Mesenchymal stem cell (in vitro differentiated cells and primary cell): ENCODE measurements at regions not wholly inside any gene's neighbourhood (a gene's known extent, or its start where the extent isn't known, plus 50 kb on each side); places are given as distances from the start of the nearest gene placed in this dataset.
A peak's percentile ranks its signal among the peaks of the same experiment; 100 is the strongest.
"Not testable (repeated sequence)": the region's sequence is repeated elsewhere in the genome, so short reads cannot be mapped to it uniquely, and the experiment has no call there.

Source experiments
- DNase-seq: peaks from one replicate; pipeline ENCODE4 v3.0.0-alpha.2; 2013
- H2AFZ ChIP-seq: one replicate; pipeline ENCODE4 v1.6.1; 2013; ENCODE audit warnings: low read depth, mild to moderate bottlenecking, control low read depth, inconsistent platforms, low read length, moderate library complexity
- H2AK5ac ChIP-seq: 2 replicates; pipeline ENCODE4 v1.6.1; 2013; ENCODE audit warnings: low read length, moderate library complexity, mild to moderate bottlenecking, inconsistent platforms; ENCODE audit not compliant: severe bottlenecking
- H2BK120ac ChIP-seq: one replicate; pipeline ENCODE4 v1.6.1; 2013; ENCODE audit warnings: low read depth, mild to moderate bottlenecking, inconsistent platforms, low read length, moderate library complexity
- H2BK12ac ChIP-seq, 2 experiments: one replicate each; pipeline ENCODE4 v1.6.1; 2013; ENCODE audit warnings: inconsistent platforms in 2 of 2, low read length in 2 of 2, mild to moderate bottlenecking in 2 of 2, moderate library complexity in 2 of 2, control low read depth in 1 of 2
- H2BK15ac ChIP-seq: one replicate; pipeline ENCODE4 v1.6.1; 2013; ENCODE audit warnings: mild to moderate bottlenecking, low read depth, inconsistent platforms; ENCODE audit not compliant: poor library complexity, severe bottlenecking
- H2BK5ac ChIP-seq: 2 replicates; pipeline ENCODE4 v1.6.1; 2013; ENCODE audit warnings: low read depth, mild to moderate bottlenecking, low read length, control low read depth, inconsistent platforms; ENCODE audit not compliant: poor library complexity, severe bottlenecking
- H3K14ac ChIP-seq, 2 experiments: one replicate each; pipeline ENCODE4 v1.6.1; 2013; ENCODE audit warnings: inconsistent platforms in 2 of 2, low read length in 2 of 2, control low read depth in 1 of 2, mild to moderate bottlenecking in 1 of 2, moderate library complexity in 1 of 2
- H3K18ac ChIP-seq, 2 experiments: one replicate each; pipeline ENCODE4 v1.6.1; 2013; ENCODE audit warnings: inconsistent platforms in 2 of 2, low read length in 2 of 2, control low read depth in 1 of 2, low read depth in 1 of 2, mild to moderate bottlenecking in 1 of 2
- H3K23ac ChIP-seq, 2 experiments: one replicate each; pipeline ENCODE4 v1.6.1; 2013; ENCODE audit warnings: inconsistent platforms in 2 of 2, low read length in 2 of 2, mild to moderate bottlenecking in 2 of 2, moderate library complexity in 2 of 2, control low read depth in 1 of 2
- H3K27ac ChIP-seq: 2 replicates; pipeline ENCODE4 v1.5.1; 2013; ENCODE audit warnings: mild to moderate bottlenecking, moderate library complexity, low read length, control low read depth, inconsistent platforms; ENCODE audit not compliant: poor library complexity, severe bottlenecking
- H3K27me3 ChIP-seq, 2 experiments: 2 replicates each; pipeline versions ENCODE4 v1.6.1 to v1.7.0; 2013; ENCODE audit warnings: low read length in 2 of 2, mild to moderate bottlenecking in 2 of 2, moderate library complexity in 2 of 2, control low read depth in 1 of 2, inconsistent platforms in 1 of 2; ENCODE audit not compliant: control insufficient read depth in 1 of 2, insufficient read depth in 1 of 2
- H3K36me3 ChIP-seq, 2 experiments: 2 replicates each; pipeline versions ENCODE4 v1.6.1 to v1.7.0; 2013; ENCODE audit warnings: low read length in 2 of 2, control low read depth in 1 of 2, inconsistent platforms in 1 of 2, low read depth in 1 of 2, mild to moderate bottlenecking in 1 of 2; ENCODE audit not compliant: insufficient read depth in 2 of 2, control insufficient read depth in 1 of 2
- H3K4ac ChIP-seq, 2 experiments: one replicate each; pipeline ENCODE4 v1.6.1; 2013; ENCODE audit warnings: inconsistent platforms in 2 of 2, low read length in 2 of 2, mild to moderate bottlenecking in 2 of 2, moderate library complexity in 2 of 2, control low read depth in 1 of 2, low read depth in 1 of 2
- H3K4me1 ChIP-seq: 2 replicates; pipeline ENCODE4 v1.6.1; 2013; ENCODE audit warnings: low read depth, low read length, control low read depth; ENCODE audit not compliant: control insufficient read depth, insufficient read depth
- H3K4me2 ChIP-seq: 2 replicates; pipeline ENCODE4 v1.6.1; 2013; ENCODE audit warnings: low read length, mild to moderate bottlenecking, inconsistent platforms; ENCODE audit not compliant: poor library complexity, severe bottlenecking
- H3K4me3 ChIP-seq, 2 experiments: 2 replicates each; pipeline versions ENCODE4 v1.5.1 to v1.7.0; 2013; ENCODE audit warnings: low read length in 2 of 2, mild to moderate bottlenecking in 2 of 2, control low read depth in 1 of 2, low read depth in 1 of 2; ENCODE audit not compliant: insufficient read depth in 1 of 2
- H3K79me1 ChIP-seq: replicated peaks from 2 replicates; pipeline ENCODE4 v1.6.1; 2013; ENCODE audit warnings: mild to moderate bottlenecking, control low read depth, low read length, inconsistent platforms; ENCODE audit not compliant: poor library complexity, severe bottlenecking
- H3K9ac ChIP-seq: 2 replicates; pipeline ENCODE4 v1.7.0; 2013; ENCODE audit warnings: mild to moderate bottlenecking, low read length, moderate library complexity
- H3K9me3 ChIP-seq: 2 replicates; pipeline ENCODE4 v1.7.0; 2013; ENCODE audit warnings: mild to moderate bottlenecking, low read length; ENCODE audit not compliant: control insufficient read depth
- H4K8ac ChIP-seq: one replicate; pipeline ENCODE4 v1.6.1; 2013; ENCODE audit warnings: inconsistent platforms, mild to moderate bottlenecking, low read length, moderate library complexity
- H4K91ac ChIP-seq: one replicate; pipeline ENCODE4 v1.6.1; 2013; ENCODE audit warnings: mild to moderate bottlenecking, low read length, inconsistent platforms
- WGBS: methylation state at CpG from one replicate; pipeline ENCODE4 v1.1.7; 2013; ENCODE audit warnings: mixed read lengths; 5-methylcytosine and 5-hydroxymethylcytosine counted together

DNA sequence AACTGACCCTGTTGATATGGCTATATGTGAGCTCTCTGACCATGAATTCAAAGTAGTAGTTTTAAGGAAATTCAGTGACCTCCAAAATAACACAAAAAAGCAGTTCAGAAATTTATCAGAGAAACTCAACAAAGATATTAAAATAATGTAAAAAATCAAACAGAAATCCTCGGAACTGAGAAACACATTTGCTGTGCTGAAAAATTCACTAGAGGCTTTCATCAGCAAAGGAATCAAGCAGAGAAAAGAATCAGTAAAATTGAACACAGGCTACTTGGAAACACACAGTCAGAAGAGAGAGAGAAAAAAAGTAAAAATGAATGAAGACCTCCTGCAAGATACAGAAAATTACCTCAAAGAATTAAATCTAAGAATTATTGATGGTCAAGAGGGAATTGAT lies 417.2 kb downstream of the TMEM232 start:
- DNase-seq: no peak
- 100% methylated on average over 1 of the region's 1 CpG for WGBS
- Histone ChIP-seq H3K4me3 (no peak overlapping the region), H3K4me2 (no peak overlapping the region), H3K9me3 (peaks cover 14% of the 10 kb centered on the region), H2AK5ac (no peak overlapping the region), H2BK120ac (no peak overlapping the region), H3K4me1 (no peaks in the 10 kb centered on the region), H4K8ac (no peak overlapping the region), H3K14ac (no peak overlapping the region), H2AFZ (no peak overlapping the region), H3K4ac (no peak overlapping the region), H3K36me3 (no peaks in the 10 kb centered on the region), H3K23ac (no peak overlapping the region), H2BK5ac (no peak overlapping the region), H3K79me1 (no peaks in the 10 kb centered on the region), H3K18ac (no peak overlapping the region), H2BK12ac (no peak overlapping the region), H2BK15ac (no peak overlapping the region), H3K9ac (no peak overlapping the region), H4K91ac (no peak overlapping the region), H3K27ac (no peak overlapping the region), H3K27me3 (no peaks in the 10 kb centered on the region)

GRCh38 chr5:110316566-110316965 lies 409.9 kb downstream of the TMEM232 start:
- H3K4ac ChIP-seq, H3K4me1 ChIP-seq, H3K79me1 ChIP-seq, H3K14ac ChIP-seq, H2AFZ ChIP-seq, H2BK120ac ChIP-seq, H3K9ac ChIP-seq, H3K27ac ChIP-seq, H3K27me3 ChIP-seq, H2BK5ac ChIP-seq, H3K4me3 ChIP-seq, H4K8ac ChIP-seq, H4K91ac ChIP-seq, H2BK15ac ChIP-seq, H2BK12ac ChIP-seq, H2AK5ac ChIP-seq, H3K4me2 ChIP-seq, H3K23ac ChIP-seq, H3K18ac ChIP-seq, DNase-seq, H3K36me3 ChIP-seq, H3K9me3 ChIP-seq: not testable (repeated sequence)
- 8% methylated on average over 2 of the region's 3 CpGs for WGBS

GRCh38 chr5:110321117-110321516 lies 405.4 kb downstream of the TMEM232 start:
- H2BK5ac ChIP-seq: no peak overlapping the region
- no peaks in the 10 kb centered on the region for H3K36me3 ChIP-seq
- WGBS: 100% methylated on average over 1 of the region's 1 CpG
- no peak overlapping the region for H3K4me3 ChIP-seq
- H2AFZ ChIP-seq: no peak overlapping the region
- no peaks in the 10 kb centered on the region for H3K79me1 ChIP-seq
- no peak overlapping the region for H3K27ac ChIP-seq
- H3K23ac ChIP-seq: no peak overlapping the region
- no peak overlapping the region for H3K14ac ChIP-seq
- peak overlapping the region; percentile 24 for H3K9ac ChIP-seq
- DNase-seq: peak; percentile 36
- H2BK15ac ChIP-seq: no peak overlapping the region
- no peak overlapping the region for H3K4ac ChIP-seq
- no peak overlapping the region for H4K8ac ChIP-seq
- H2BK12ac ChIP-seq: no peak overlapping the region
- H4K91ac ChIP-seq: no peak overlapping the region
- no peak overlapping the region for H3K4me2 ChIP-seq
- H3K9me3 ChIP-seq: no peaks in the 10 kb centered on the region
- H3K4me1 ChIP-seq: no peaks in the 10 kb centered on the region
- H3K18ac ChIP-seq: no peak overlapping the region
- H2BK120ac ChIP-seq: no peak overlapping the region
- no peaks in the 10 kb centered on the region for H3K27me3 ChIP-seq
- H2AK5ac ChIP-seq: no peak overlapping the region

- Histone ChIP-seq H4K8ac (no peak overlapping the region), H3K14ac (no peak overlapping the region), H4K91ac (no peak overlapping the region), H2BK12ac (no peak overlapping the region), H2BK15ac (peak overlapping the region; percentile 26), H2BK120ac (no peak overlapping the region), H3K4me3 (no peak overlapping the region), H2AFZ (no peak overlapping the region), H2AK5ac (no peak overlapping the region), H3K36me3 (no peaks in the 10 kb centered on the region), H3K18ac (no peak overlapping the region), H3K4me1 (no peaks in the 10 kb centered on the region), H2BK5ac (no peak overlapping the region), H3K4ac (no peak overlapping the region), H3K9ac (no peak overlapping the region), H3K79me1 (no peaks in the 10 kb centered on the region), H3K27ac (no peak overlapping the region), H3K9me3 (no peaks in the 10 kb centered on the region), H3K23ac (no peak overlapping the region), H3K27me3 (no peaks in the 10 kb centered on the region), H3K4me2 (no peak overlapping the region)
- 100% methylated on average over 1 of the region's 1 CpG for WGBS
- no peak for DNase-seq
Measured at GRCh38 chr5:110323357-110323756, 403.1 kb downstream of the TMEM232 start.
